T follicular helper cell (primary cell): ENCODE measurements at regions not wholly inside any gene's neighbourhood (a gene's known extent, or its start where the extent isn't known, plus 50 kb on each side); places are given as distances from the start of the nearest gene placed in this dataset.
"Not testable (repeated sequence)": the region's sequence is repeated elsewhere in the genome, so short reads cannot be mapped to it uniquely, and the experiment has no call there.

Experiments
- DNase-seq: peaks from one replicate; pipeline ENCODE4 v3.0.0-alpha.2; 2020; ENCODE audit warnings: low read depth

- not testable (repeated sequence) for DNase-seq
These were observed 96.3 kb downstream of the NPIPB11 start for GRCh38 chr16:29310243-29310642.

GRCh38 chr16:29309601-29310000 lies 96.9 kb downstream of the NPIPB11 start:
- DNase-seq = not testable (repeated sequence)

DNA sequence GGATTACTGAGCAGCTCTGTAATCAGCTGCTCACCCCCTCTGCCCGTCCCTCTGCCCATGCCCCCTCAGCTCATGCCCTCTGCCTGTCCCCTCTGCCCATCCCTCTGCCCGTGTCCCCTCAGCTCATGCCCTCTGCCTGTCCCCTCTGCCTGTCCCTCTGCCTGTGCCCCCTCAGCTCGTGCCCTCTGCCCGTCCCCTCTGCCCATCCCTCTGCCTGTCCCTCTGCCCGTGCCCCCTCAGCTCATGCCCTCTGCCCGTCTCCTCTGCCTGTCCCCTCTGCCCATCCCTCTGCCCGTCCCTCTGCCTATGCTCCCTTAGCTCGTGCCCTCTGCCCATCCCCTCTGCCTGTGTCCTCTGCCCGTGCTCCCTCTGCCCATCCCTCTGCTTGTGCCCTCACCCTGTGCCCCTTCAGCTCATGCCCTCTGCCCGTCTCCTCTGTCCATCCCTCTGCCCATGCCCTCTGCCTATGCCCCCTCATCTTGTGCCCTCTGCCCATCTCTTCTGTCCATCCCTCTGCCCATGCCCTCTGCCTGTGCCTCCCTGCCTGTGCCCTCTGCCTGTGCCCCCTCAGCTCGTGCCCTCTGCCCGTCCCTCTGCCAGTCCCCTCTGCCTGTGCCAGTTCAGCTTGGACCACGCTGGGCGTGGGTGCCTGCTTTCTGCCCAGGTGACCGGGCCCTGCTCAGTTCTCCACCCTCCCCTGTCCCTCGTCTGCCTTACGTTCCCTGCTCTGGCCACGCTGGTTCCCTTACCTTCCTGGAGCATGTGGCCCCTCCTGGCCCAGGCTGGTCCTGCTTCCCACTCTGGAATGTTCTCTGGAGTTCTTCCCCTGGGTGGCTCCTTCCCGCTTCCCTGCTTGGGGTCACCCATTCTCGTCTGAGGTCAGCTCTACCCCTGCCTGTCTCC lies 97.6 kb downstream of the NPIPB11 start:
- DNase-seq = no peak

DNA sequence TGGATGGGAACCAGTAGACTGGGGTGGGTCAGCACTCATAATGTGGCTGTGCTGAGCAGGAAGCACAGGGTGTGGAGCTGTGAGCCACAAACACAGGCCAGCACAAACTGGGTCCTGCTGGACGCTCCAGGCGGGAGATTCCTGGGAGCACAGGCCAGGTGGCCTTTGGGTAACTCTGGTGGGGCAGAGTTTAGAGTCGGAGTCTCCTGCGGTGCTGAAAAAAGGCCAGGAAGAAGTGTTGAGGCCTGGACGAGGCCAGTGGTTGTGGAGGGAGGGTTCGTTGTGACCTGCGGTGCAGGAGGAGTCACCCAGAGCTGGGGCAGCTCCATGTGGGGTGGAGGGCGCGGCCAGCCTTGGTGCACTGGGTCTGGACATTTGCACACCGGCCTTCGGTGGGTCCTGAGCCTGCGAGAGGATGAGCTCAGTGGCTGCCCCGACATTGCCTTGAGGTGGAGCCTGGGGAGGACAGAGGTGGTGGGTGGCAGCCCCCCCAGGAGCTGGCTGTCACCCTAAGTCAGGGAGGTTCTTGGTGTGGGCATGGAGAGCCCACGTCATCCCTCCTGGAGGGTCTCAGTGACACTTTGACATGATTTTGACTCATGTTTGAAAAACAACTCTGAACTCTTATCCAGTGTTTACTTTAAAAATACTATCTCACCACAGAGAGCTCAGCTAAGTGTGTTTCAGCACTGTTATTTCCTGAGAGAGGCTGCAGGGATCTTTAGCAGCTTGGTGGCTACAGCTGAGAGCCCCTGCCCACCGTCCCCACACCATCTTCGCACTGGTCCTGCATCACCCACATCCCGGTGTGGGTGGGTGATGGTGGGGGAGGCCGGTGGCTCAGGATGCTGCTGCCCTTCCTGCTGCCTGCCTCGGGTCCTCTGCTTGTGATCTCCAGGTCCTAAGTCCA lies 98.7 kb downstream of the NPIPB11 start:
- DNase-seq = no peak

DNA sequence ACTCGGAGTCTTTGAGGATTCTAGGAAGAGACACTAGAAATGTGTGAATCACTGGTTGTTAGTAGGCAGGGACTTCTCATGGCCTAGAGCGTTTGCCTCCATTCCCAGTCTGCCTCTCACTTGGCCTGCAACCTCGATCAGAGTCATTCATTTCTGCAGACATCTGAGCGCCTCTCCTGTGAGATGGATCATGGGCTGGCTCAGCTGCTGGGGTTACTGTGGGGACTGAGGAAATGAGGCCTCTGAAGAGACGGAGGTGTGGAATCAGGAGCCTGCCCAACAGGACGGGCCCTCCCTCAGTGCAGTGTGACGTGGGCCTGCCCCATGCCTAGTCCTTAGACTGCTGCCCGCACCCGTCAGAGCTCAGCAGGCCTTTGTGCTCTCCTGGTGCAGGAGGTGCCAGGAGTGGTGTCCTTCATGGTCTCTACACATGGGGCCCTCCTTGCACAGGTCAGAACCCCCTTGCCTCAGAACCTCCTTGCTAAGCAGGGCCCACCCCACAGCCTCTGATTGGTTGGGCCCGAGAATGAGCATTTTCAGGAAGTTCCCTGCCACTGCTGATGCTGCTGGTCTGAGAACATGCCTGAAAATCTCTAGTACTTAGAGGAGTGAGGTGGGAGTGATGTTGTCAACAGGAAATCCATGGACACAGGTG lies 99.4 kb downstream of the NPIPB11 start:
- DNase-seq = no peak

GRCh38 chr16:29306201-29306600 lies 100.3 kb downstream of the NPIPB11 start:
- DNase-seq = no peak

- DNase-seq = not testable (repeated sequence)
These were observed 101.5 kb downstream of the NPIPB11 start for GRCh38 chr16:29305018-29305417.

GRCh38 chr16:29304251-29304650 lies 102.3 kb downstream of the NPIPB11 start:
- DNase-seq = no peak

- DNase-seq = no peak
These were observed 103.0 kb downstream of the NPIPB11 start for GRCh38 chr16:29303520-29303919.

DNA sequence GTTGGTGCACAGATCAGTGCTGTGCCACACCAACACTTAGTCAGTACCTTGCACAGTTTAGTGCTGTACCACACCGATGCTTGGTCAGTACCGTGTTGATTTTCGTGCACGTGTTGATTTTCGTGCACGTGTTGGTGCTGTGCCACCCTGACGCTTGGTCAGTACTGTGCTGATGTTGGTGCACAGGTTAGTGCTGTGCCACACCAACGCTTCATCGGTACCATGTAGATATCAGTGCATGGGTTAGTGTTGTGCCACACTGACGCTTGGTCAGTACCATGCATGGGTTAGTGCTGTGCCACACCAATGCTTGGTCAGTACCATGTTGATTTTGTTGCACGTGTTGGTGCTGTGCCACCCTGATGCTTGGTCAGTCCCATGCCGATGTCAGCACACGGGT lies 103.5 kb downstream of the NPIPB11 start:
- DNase-seq = no peak

GRCh38 chr16:29302433-29302832 lies 104.1 kb downstream of the NPIPB11 start:
- DNase-seq = not testable (repeated sequence)

GRCh38 chr16:29301662-29302285 lies 104.7 kb downstream of the NPIPB11 start:
- DNase-seq = not testable (repeated sequence)

DNA sequence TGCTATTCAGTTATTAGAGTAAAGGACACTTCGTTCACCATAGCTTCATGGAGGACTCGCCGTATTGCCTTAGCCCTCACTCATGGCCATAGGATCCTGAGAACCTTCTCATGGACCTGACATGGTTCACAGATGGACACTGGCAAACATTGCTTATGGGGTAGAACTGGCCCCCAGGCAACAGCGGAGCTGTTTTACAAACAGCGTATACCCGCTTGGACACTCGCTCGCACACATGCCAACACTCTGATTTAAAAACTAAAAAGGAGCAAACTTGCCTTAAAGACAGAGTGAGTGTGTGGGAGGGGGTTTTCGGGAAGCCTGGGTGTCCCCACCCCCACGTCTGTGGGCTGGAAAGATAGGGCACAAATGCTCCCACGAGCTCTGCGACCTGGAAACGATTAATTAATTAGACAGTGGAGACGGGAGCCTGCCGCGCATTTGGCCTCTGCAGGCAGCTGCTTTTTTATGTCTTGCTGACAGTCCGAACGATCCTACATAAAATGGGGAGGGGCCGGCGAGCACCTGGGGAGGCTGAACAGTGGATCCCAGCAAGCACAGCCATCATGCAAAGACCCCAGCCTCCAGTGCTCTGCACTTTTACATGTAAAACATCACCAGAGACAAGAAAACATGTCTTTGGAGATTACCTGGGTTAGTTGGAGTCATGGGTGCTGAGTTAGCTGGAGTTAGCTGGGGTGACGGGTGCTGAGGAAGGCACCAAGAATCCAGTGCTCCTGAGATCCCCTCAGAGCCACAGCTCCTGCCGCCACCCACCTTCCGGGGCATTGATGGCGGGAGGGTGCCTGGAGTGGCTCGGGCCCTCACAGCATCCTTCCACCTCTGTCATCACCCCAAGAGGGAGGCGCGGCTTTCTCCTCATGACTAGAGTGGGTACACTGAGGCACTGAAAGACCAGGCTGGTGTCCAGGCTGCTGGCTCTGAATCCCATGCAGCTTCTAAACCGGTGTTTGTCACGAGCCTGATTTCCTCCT lies 105.7 kb downstream of the NPIPB11 start:
- not testable (repeated sequence) for DNase-seq

GRCh38 chr16:29300030-29300491 lies 106.5 kb downstream of the NPIPB11 start:
- not testable (repeated sequence) for DNase-seq

DNA sequence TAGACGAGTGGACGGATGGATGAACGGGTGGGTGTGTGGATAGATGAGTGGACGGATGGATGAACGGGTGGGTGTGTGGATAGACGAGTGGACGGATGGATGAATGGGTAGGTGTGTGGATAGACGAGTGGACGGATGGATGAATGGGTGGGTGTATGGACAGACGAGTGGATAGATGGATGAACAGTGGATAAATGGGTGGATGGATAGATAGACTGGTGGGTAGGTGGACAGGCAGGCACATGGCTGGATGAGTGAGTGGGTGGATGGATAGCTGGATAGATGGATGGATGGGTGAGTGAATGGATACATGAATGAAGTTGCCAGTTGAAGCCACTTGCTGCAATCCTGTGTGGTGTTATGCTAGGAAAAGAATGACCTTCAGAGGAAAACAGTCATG lies 107.5 kb downstream of the NPIPB11 start:
- DNase-seq = not testable (repeated sequence)

DNA sequence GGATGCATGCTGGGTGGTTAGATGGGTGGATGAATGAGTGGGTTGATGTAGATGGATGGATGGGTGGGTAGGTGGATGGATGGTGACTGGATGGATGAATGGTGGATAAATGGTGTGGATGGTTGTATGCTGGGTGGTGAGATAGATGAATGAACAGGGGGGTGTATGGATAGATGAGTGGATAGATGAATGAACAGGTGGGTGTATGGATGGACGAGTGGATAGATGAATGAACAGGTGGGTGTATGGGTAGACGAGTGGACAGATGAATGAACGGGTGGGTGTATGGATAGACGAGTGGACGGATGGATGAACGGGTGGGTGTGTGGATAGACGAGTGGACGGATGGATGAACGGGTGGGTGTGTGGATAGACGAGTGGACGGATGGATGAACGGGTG lies 108.2 kb downstream of the NPIPB11 start:
- DNase-seq = not testable (repeated sequence)

GRCh38 chr16:29297809-29298177 lies 108.7 kb downstream of the NPIPB11 start:
- not testable (repeated sequence) for DNase-seq

GRCh38 chr16:29297144-29297808 lies 109.2 kb downstream of the NPIPB11 start:
- not testable (repeated sequence) for DNase-seq

DNA sequence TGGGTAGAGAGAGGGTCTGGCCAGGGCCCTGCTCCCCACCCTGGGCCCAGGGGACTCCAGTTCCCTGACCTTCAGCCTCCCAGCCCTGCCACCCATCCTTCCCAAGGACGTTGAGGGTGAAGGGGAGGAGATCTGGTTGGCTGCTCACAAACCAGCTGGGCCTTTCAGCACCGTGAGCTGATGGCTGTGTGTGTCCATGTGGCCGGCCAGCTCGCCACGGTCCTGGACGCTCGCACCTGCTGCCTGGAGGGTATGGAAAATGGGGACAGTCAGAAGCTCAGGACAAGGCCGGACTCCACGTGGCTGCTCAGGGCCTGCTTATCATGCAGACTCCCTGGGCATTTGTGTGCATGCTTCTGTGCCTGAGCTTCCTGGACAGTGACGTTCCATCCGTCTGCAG lies 110.3 kb downstream of the NPIPB11 start:
- DNase-seq = not testable (repeated sequence)
